GM10266 (cell line): ENCODE measurements at regions not wholly inside any gene's neighbourhood (a gene's known extent, or its start where the extent isn't known, plus 50 kb on each side); places are given as distances from the start of the nearest gene placed in this dataset.

Source experiments
- DNase-seq: peaks from one replicate; pipeline ENCODE4 v3.0.0; 2012; ENCODE audit errors: extremely low spot score
- TF ChIP-seq, protein P1 (sequence below): IDR thresholded peaks from 2 replicates; pipeline ENCODE4 v1.5.1; 2012; ENCODE audit warnings: mild to moderate bottlenecking, low read depth; ENCODE audit not compliant: control insufficient read depth, insufficient read depth; ENCODE audit errors: missing control alignments

- TF ChIP-seq, protein P1, sequence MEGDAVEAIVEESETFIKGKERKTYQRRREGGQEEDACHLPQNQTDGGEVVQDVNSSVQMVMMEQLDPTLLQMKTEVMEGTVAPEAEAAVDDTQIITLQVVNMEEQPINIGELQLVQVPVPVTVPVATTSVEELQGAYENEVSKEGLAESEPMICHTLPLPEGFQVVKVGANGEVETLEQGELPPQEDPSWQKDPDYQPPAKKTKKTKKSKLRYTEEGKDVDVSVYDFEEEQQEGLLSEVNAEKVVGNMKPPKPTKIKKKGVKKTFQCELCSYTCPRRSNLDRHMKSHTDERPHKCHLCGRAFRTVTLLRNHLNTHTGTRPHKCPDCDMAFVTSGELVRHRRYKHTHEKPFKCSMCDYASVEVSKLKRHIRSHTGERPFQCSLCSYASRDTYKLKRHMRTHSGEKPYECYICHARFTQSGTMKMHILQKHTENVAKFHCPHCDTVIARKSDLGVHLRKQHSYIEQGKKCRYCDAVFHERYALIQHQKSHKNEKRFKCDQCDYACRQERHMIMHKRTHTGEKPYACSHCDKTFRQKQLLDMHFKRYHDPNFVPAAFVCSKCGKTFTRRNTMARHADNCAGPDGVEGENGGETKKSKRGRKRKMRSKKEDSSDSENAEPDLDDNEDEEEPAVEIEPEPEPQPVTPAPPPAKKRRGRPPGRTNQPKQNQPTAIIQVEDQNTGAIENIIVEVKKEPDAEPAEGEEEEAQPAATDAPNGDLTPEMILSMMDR = no peak
- DNase-seq = no peak
Measured at GRCh38 chr1:106584107-106584506, 472.4 kb upstream of the PRMT6 start.

DNA sequence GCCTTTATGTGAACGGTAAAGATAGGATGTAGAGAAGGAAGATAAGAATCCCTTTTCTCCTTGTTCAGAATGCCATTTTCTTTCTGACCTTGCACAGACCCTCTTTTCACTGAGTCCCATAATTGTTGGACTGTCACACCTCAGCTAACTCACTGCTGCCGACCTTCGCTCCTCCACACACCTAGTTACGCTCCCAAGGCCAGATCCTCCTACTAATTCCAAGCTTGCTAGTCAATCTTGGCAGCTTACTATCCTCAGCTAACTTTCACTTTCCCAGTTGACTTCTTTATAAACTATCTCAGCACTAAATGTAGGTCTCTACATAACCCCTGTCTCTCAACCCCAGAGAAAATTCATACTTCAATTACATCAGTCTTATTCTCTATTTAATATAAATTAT is 471.8 kb upstream of the PRMT6 start:
- DNase-seq = no peak
- TF ChIP-seq, protein P1 = no peak

DNA sequence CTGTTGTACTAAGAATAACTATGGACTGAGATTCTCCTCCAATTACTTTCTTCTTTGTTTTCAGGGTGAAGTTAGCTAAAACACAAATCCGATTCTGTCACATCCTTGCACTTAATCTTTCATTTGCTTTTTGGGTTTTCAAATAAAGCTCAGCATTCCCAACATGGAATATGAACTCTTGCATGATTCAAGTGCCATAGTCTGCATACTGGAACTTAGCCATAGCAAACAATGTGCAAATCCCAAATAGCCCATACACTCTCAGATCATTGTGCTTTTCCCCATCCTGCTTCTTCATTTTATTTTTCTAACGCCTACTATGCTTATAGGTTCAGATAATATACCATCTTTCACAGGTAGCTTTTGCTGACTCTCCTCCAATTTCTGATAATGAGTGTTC is 455.8 kb upstream of the PRMT6 start:
- DNase-seq = no peak
- TF ChIP-seq, protein P1 = no peak

DNA sequence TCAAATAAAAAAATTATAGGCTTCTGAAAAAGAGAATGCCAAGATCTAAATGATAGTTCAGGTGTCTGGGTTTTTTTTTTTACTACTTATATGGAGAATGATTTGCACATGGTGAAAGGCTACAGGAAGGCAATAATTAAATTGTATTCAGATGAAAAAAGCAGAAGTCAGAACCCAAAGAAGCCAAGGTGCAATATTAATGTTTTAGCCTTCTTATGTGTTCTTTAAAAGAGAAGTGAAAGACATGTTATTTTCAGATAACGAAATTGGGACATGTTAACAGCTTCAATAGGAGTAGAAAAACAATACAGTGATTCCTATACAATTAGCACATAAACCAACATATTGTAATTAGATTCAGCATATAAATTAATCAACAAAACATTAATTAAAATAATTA is 452.9 kb upstream of the PRMT6 start:
- TF ChIP-seq, protein P1 = no peak
- no peak for DNase-seq

DNA sequence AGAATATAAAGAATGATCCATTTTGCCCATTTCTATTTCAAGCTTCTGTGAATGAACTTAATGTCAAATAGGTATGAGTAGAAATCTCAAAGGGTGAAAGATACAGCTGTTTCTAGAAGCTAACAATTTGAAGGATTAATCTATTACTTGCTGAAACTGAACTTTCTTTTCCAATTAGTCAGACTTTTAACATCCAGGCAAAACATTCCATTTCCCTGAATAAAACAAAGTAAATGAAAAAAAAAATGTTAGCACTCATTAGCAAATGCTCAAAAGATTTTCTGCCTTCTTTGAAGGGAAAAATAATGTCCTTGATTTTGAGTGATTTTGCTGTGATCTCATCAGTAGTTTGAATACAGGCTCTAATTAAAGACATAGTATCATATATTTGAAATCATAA is 447.6 kb upstream of the PRMT6 start:
- TF ChIP-seq, protein P1 = no peak
- no peak for DNase-seq

GRCh38 chr1:106613068-106613467 is 443.4 kb upstream of the PRMT6 start:
- no peak for DNase-seq
- TF ChIP-seq, protein P1 = no peak

DNA sequence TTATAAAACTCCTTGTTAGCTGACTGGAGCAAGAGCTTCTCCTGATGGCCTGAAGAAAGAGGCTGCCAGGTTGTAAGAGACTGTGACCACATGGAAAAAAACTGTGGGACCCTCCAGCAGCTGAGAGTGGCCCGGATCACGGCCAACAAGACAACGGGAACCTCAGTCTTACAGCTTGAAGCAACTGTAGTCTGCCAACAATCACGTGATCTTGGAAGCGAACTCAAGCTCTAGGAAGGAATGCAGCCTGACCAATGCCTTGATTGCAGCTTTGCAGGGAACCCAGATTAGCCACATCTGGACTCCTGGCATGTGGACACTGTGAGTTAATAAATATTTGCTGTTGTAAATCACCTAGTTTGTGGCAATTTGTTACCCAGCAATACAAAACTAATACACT is 442.6 kb upstream of the PRMT6 start:
- TF ChIP-seq, protein P1 = no peak
- DNase-seq = no peak
